GM10248 (cell line): ENCODE measurements at regions not wholly inside any gene's neighbourhood (a gene's known extent, or its start where the extent isn't known, plus 50 kb on each side); places are given as distances from the start of the nearest gene placed in this dataset.
"Not testable (repeated sequence)": the region's sequence is repeated elsewhere in the genome, so short reads cannot be mapped to it uniquely, and the experiment has no call there.

Experiments used
- CTCF ChIA-PET: fragments of 300-600 bp; sonication (Branson Sonifier 250); formaldehyde crosslinking; extraction: SDS; loops from one replicate; lab custom pipeline; 2021; ENCODE audit warnings: antibody characterized with exemption; lab: Yijun Ruan, JAX
- POLR2A ChIA-PET: fragments of 350-650 bp; sonication (Branson Sonifier 250); formaldehyde crosslinking; extraction: SDS; loops from one replicate; lab custom pipeline; 2020; ENCODE audit warnings: antibody characterized with exemption; lab: Yijun Ruan, JAX
- DNase-seq: peaks from one replicate; pipeline ENCODE4 v3.0.0; 2012; ENCODE audit errors: extremely low spot score
- TF ChIP-seq, protein P1 (sequence below): IDR thresholded peaks from 2 replicates; pipeline ENCODE4 v1.5.1; 2012; ENCODE audit warnings: mild to moderate bottlenecking, low read depth; ENCODE audit errors: extremely low read depth, missing control alignments, control extremely low read depth

DNA sequence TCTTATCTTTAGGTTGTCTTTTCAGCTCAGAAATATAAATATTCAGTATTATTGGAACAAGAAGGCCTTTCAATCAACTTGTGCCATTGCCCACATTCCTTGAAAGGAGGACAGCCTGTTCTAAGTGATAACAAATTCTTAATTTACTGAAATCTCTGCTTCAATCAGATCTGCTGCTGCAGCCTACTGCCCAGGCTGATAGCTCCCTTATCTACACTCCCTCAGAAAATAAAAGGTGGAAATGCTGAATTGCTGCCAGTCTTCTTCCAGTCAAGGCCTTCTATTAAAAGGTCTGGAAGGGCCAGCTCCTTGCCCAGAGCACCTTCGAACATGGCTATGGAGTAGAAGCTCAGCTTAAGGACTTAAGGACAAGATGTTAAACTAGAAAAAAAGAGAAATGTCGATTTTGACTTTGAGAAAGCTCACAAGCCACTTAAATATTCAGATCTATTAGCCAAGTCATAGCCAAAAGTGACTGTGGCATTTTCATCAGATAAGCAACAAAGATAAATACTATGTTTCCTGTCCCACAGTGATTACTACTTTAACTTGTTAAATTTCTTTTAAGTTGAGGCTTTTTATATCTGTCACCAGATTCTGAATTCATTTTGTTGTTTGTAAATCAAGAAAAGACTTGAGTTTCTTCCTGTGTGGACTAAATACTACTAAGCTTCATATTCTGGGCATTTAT lies 480.5 kb upstream of the CBLB start:
- TF ChIP-seq, protein P1, sequence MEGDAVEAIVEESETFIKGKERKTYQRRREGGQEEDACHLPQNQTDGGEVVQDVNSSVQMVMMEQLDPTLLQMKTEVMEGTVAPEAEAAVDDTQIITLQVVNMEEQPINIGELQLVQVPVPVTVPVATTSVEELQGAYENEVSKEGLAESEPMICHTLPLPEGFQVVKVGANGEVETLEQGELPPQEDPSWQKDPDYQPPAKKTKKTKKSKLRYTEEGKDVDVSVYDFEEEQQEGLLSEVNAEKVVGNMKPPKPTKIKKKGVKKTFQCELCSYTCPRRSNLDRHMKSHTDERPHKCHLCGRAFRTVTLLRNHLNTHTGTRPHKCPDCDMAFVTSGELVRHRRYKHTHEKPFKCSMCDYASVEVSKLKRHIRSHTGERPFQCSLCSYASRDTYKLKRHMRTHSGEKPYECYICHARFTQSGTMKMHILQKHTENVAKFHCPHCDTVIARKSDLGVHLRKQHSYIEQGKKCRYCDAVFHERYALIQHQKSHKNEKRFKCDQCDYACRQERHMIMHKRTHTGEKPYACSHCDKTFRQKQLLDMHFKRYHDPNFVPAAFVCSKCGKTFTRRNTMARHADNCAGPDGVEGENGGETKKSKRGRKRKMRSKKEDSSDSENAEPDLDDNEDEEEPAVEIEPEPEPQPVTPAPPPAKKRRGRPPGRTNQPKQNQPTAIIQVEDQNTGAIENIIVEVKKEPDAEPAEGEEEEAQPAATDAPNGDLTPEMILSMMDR: no peak
- POLR2A ChIA-PET: no interaction called here
- no peak for DNase-seq
- CTCF ChIA-PET: interaction anchor here (0.6 to 2.8 kb wide), 7 partner anchors 9 to 900 kb away, joined by 3 to 9 read pairs (median 3); no protein-coding TSS in a partner anchor

GRCh38 chr3:106355873-106356272 lies 487.1 kb upstream of the CBLB start:
- TF ChIP-seq, protein P1: no peak
- ChIA-PET POLR2A (no interaction called here), CTCF (no interaction called here)
- DNase-seq: no peak

- CTCF ChIA-PET: no interaction called here
- TF ChIP-seq, protein P1: no peak
- no peak for DNase-seq
- POLR2A ChIA-PET: no interaction called here
Observed at GRCh38 chr3:106359692-106360091, 490.9 kb upstream of the CBLB start.

GRCh38 chr3:106360901-106361300 lies 492.1 kb upstream of the CBLB start:
- DNase-seq, POLR2A ChIA-PET: not testable (repeated sequence)
- CTCF ChIA-PET: interaction anchor here (0.9 to 2.8 kb wide), 2 partner anchors 12 to 26 kb away, joined by 3 to 9 read pairs; no protein-coding TSS in a partner anchor

- CTCF ChIA-PET: no interaction called here
- no peak for DNase-seq
- TF ChIP-seq, protein P1: no peak
- POLR2A ChIA-PET: no interaction called here
Observed at GRCh38 chr3:106364477-106364876, 495.7 kb upstream of the CBLB start.

DNA sequence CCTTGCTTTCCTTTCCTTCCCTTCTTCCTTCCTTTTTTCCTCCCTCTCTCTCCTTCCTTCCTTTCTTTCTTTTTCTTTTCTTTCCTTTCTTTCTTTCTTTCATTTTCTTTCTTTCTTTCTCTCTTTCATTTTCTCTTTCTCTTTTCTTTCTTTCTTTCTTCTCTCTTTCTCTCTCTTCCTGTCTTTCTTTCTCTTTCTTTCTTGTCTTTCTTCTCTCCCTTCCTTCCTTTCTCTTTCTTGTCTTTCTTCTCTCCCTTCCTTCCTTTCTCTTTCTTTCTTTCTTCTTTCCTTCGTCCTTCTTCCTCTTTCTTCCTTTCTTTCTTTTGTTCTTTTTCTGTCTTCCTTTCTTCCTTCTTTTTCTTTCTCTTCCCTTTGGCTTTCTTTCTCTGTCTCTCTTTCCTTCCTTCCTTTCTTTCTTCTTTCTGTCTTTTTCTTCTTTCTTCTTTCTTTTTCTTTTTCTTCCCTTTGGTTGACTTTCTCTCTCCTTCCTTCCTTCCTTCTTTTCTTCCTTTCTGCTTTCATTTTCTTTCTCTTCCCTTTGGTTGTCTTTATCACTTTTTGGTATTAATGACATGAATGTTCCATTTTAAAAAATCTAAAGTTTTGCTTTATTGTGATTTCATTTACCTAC lies 496.4 kb upstream of the CBLB start:
- TF ChIP-seq, protein P1: no peak
- no peak for DNase-seq
- ChIA-PET POLR2A (no interaction called here), CTCF (no interaction called here)

- POLR2A ChIA-PET: no interaction called here
- no peak for DNase-seq
- CTCF ChIA-PET: no interaction called here
- TF ChIP-seq, protein P1: no peak
Observed at GRCh38 chr3:106366352-106366751, 497.5 kb upstream of the CBLB start.
